Stimulated activated CD4-positive, alpha-beta T cell treated with anti-CD3 and anti-CD28 coated beads, TNF-alpha, amount 100 ng/mL, for 24 hours (primary cell): ENCODE measurements at regions not wholly inside any gene's neighbourhood (a gene's known extent, or its start where the extent isn't known, plus 50 kb on each side); places are given as distances from the start of the nearest gene placed in this dataset.
"Not testable (repeated sequence)": the region's sequence is repeated elsewhere in the genome, so short reads cannot be mapped to it uniquely, and the experiment has no call there.

Experiments used
- DNase-seq, 3 experiments: peaks; one replicate each; pipeline ENCODE4 v3.0.0-alpha.2; 2020; ENCODE audit warnings: low read depth in 3 of 3

DNA sequence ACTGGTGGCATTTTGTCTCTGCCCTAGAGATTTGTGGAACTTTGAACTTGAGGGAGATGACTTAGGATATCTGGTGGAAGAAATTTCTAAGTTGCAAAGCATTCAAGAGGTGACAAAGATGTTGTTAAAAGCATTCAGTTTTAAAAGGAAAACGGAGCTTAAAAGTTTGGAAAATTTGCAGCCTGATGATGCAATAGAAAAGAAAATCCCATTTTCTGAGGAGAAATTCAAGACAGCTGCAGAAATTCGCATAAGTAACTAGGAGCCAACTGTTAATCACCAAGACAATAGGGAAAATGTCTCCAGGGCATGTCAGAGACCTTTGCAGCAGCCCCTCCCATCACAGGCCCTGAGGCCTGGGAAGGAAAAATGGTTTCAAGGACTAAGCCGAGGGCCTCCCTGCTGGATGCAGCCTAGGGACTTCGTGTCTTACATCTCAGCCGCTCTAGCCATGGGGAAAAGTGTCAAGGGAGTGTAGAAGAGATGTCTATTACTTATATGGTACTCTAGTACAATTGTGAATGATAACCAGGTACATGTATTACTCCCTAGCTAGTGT, 663.0 kb upstream of the CBLB start:
- not testable (repeated sequence) for DNase-seq

DNA sequence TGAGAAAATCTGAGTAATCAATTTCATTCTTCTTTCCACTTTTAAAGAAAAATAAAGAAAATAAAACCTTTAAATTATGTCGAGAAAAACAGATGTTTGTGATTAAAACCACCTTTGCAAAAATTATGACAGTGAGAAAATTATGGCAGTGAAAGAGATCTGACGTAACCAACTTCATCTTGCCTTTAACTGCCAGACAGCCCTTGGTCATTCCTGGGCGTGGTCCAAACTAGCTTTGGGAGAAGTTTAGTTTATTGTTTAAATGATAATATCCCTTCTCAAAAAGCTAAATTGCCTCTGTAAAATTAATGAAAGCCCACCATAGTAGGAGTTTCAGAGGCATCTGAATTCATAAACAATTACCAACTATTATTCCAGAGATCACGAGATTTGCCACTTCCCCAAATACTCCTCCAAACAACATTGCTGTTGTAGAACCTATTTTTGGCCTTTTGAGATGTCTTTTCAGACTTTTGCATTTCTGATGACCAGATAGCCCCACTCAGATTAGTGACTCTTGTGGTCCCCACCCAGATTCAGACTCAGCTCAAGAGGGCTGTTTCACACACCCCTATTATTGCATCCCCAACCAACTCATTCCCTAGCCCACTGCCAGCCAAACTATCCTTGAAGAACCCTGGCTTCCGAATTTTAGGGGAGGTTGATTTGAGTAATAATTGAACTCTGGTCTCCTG, 664.4 kb upstream of the CBLB start:
- DNase-seq: no peak

DNA sequence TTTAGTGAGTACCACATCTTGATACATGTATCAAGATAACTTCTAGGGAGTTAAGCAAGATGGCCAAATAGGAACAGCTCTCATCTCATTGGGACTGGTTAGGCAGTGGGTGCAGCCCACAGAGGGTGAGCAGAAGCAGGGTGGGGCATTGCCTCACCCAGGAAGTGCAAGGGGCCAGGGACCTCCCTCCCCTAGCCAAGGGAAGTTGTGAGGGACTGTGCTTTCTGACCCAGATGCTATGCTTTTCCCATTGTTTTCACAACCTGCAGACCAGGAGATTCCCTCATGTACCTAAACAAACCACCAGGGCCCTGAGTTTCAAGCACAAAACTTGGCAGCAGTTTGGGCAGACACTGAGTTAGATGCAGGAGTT, 665.0 kb upstream of the CBLB start:
- DNase-seq: no peak

DNA sequence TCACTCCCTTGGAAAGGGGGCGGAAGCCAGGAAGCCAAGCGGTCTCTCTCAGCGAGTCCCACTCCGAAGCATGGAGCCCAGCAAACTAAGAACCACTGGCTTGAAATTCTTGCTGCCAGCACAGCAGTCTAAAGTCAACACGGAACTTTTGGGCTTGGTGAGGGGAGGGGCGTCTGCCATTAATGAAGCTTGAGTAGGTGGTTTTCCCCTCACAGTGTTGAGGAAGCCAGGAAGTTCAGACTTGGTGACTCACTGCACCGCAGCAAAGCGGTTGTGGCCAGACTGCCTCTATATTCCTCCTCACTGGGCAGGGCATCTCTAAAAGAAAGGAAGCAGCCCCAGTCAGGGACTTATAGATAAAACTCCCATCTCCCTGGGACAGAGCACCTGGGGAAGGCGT, 665.4 kb upstream of the CBLB start:
- DNase-seq: peak; percentile 6 to 60 (median 13)

DNA sequence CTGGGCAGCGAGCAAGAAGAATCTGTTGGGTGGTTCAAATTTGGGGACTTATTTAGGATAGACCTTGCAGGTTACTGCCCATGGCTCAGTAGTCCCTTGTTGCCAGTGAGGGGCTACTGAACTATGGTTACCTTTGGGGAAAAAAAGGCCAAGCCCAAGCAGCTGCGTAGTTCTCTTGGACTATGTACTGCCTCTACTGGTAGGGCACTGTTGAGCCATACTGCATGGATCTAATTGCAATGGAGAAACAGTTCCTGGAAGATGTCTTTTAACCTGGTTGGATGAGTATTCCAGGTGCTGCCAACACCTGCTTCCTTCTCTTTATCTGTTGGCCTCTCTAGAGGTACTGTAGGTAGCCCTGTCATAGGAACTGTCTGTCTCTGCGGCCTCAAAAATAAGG, 671.9 kb upstream of the CBLB start:
- DNase-seq: no peak

GRCh38 chr3:106542101-106542769, 673.4 kb upstream of the CBLB start:
- DNase-seq: no peak

DNA sequence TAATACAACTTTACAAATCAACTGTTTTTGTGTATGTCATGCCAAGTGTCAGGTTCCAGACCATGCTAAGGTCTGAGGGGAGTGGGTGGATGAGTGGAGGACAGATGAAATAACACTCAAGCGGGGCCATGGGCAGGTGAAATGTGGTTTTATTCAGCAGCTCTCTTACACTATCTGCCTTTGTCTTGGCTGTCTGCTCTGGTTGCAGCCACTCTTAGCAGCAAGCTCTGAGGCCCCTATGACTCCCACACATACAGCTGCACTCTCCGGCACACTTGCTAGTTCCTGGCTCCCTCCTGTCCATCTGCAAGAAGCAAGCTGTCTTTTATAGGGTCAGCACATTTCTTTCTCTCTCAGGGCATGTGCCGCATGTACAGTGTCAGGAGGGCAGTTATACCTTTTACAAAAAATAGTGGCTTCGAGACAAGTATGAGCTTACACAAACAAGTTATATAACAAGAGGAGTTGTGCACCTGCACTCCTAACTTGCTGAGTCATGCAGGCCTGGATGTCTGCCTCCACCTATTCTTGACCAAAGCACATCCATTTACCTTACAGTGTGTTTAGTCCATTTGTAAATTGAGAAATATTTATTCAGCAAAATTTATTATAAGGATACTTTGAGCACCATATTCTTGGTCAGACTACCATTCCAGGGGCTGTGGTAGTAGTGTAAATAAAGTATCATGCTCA, 683.7 kb upstream of the CBLB start:
- no peak for DNase-seq

DNA sequence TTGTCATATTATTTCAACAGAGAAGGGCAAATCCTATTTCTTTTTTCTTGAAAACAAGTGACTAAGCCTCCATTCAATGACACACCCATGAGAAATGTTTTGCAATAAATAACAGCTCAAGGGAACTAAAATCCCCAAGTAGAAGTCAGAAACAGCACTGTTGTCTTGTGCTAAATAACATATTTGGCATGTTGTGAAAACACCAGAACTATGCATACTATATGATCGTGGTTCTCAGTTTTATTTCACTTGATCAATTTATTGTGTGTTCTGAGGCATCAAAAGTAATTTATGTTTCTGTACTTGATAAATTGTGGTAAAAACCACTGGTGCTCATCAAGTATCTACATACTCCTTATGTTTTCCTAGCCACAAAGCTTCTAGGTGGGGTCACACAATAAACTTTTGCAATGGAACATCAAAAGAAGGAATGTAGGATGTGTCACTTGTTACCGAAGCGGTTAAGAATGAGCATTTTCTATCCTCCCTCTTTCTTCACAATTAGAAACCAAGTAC, 691.7 kb upstream of the CBLB start:
- DNase-seq: no peak

GRCh38 chr3:106566277-106566676, 697.5 kb upstream of the CBLB start:
- peak in 1 of 3 experiments; percentile 2 for DNase-seq

- DNase-seq: no peak
These were observed 701.6 kb upstream of the CBLB start for GRCh38 chr3:106570426-106570825.

GRCh38 chr3:106573605-106574004, 704.8 kb upstream of the CBLB start:
- DNase-seq: no peak

GRCh38 chr3:106575029-106575428, 706.2 kb upstream of the CBLB start:
- no peak for DNase-seq

- DNase-seq: no peak
These were observed 708.4 kb upstream of the CBLB start for GRCh38 chr3:106577241-106577640.

DNA sequence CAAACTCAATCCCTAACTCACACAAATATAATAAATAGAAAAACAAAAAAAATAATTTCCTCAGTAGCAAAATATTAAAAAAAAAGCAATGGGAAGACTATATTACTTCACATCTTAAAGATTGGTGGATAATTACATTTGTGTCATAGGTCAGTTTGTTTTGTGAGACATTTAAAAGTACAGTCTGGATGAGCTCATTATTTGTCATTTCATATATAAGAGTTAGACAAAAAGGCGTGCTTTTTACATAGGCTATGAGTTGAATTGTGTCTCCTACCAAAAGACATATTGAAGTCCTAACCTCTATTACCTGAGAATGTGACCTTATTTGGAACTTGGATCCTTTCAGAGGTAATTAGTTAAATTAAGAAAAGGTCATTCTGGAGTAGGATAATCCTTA, 710.1 kb upstream of the CBLB start:
- DNase-seq: no peak

- no peak for DNase-seq
These were observed 713.3 kb upstream of the CBLB start for GRCh38 chr3:106582151-106582550.

GRCh38 chr3:106587551-106587950, 718.7 kb upstream of the CBLB start:
- DNase-seq: no peak

DNA sequence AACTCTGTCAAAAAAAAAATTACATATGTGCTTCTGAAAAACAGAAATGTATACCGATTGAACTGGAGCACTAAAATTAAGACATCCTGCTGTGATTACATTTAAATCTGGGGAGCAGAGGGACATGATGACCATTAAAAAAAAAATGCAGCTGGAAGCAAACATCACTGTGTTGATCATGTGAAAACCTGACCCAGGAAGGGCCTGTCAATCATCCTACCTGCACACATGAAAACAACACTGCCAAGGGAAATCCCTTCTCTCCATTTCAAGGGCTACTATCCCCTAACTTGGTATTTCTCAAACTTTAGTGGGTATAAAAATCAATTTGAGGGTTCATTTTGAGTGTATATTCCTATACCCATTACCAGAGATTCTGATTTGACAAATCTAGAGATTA, 719.9 kb upstream of the CBLB start:
- DNase-seq: no peak

DNA sequence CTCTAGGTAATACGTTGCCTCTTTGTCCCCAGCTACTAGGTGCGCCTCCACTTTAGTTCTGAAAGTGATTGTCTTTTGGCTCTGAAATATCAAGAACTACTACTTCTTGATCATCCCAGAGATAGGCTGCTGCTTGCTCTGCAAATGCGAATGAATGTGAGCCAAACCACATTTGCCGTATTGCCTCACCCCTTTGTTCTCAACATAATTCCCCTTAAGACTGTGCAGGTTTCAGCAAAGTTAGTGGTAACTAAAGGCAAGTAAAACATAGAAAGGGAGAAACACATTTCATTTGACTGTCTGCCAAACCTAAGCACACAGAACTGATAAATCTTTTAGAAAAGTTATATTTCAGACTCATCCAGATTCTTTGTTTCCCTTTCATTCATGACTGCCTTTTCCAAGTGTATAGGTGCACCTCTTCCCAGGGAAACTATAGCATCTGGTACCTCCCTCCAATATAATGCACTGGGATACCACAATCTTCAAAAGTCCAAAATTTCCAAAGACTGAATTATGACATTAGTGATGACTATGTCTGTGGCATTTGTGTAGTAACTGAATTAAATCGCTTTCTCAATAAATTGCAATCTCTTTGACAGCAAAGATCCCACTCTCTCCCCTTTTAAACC, 720.6 kb upstream of the CBLB start:
- DNase-seq: no peak

GRCh38 chr3:106590216-106590615, 721.4 kb upstream of the CBLB start:
- no peak for DNase-seq

DNA sequence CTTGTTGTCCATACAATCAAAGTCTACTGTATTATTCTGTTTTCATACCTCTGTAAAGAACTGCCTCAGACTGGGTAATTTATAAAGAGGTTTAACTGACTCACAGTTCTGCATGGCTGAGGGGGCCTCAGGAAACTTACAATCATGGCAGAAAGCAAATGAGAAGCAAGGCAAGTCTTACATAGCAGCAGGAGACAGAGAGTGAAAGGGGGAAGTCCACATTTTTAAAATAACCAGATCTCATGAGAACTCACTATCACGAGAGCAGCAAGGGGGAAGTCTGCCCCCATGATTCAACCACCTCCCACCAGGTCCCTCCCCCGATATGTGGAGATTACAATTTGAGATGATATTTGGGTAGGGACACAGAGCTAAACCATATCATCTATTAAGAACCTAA, 724.6 kb upstream of the CBLB start:
- no peak for DNase-seq

- peak; percentile 48 to 59 (median 58) for DNase-seq
These were observed 741.0 kb upstream of the CBLB start for GRCh38 chr3:106609666-106610301.
